ENCODE measurements at regions not wholly inside any gene's neighbourhood (a gene's known extent, or its start where the extent isn't known, plus 50 kb on each side); places are given as distances from the start of the nearest gene placed in this dataset.

- TF ChIP-seq EP300 (IDR thresholded peaks at IDR 0.05; ENCODE audit: borderline replicate concordance in 1 of 2, low read depth in 2 of 2, low read length in 2 of 2): no peak
- no peak for TF ChIP-seq POLR2AphosphoS5 (IDR thresholded peaks at IDR 0.05; ENCODE audit: low read depth, low read length)
Observed at GRCh38 chr11:19463976-19464375, 223.2 kb upstream of the E2F8 start.
